ENCODE measurements at regions not wholly inside any gene's neighbourhood (a gene's known extent, or its start where the extent isn't known, plus 50 kb on each side); places are given as distances from the start of the nearest gene placed in this dataset.

- intact Hi-C loops (cut with micrococcal nuclease), result no loop called here
These were observed 737.8 kb downstream of the TUSC7 start for GRCh38 chr3:117447419-117447818.

- intact Hi-C loops (cut with micrococcal nuclease), result no loop called here
These were observed 740.4 kb downstream of the TUSC7 start for GRCh38 chr3:117450026-117450425.

- intact Hi-C loops (cut with micrococcal nuclease), result no loop called here
These were observed 744.7 kb downstream of the TUSC7 start for GRCh38 chr3:117454254-117454653.

- intact Hi-C loops (cut with micrococcal nuclease), result no loop called here
These were observed 745.3 kb downstream of the TUSC7 start for GRCh38 chr3:117454908-117455307.

- intact Hi-C loops (cut with micrococcal nuclease), result no loop called here
These were observed 746.2 kb downstream of the TUSC7 start for GRCh38 chr3:117455782-117456181.

GRCh38 chr3:117463276-117464115 is 753.9 kb downstream of the TUSC7 start:
- intact Hi-C loops (cut with micrococcal nuclease), result no loop called here

- intact Hi-C loops (cut with micrococcal nuclease), result no loop called here
These were observed 762.3 kb downstream of the TUSC7 start for GRCh38 chr3:117471831-117472230.

- intact Hi-C loops (cut with micrococcal nuclease), result no loop called here
These were observed 764.5 kb downstream of the TUSC7 start for GRCh38 chr3:117473981-117474538.

GRCh38 chr3:117476572-117476971 is 767.0 kb downstream of the TUSC7 start:
- intact Hi-C loops (cut with micrococcal nuclease), result no loop called here

GRCh38 chr3:117477214-117477755 is 767.7 kb downstream of the TUSC7 start:
- intact Hi-C loops (cut with micrococcal nuclease), result no loop called here

- intact Hi-C loops (cut with micrococcal nuclease), result no loop called here
These were observed 769.5 kb downstream of the TUSC7 start for GRCh38 chr3:117479095-117479494.

- intact Hi-C loops (cut with micrococcal nuclease), result no loop called here
These were observed 770.9 kb downstream of the TUSC7 start for GRCh38 chr3:117480525-117480924.

GRCh38 chr3:117480972-117481371 is 771.4 kb downstream of the TUSC7 start:
- intact Hi-C loops (cut with micrococcal nuclease), result no loop called here

- intact Hi-C loops (cut with micrococcal nuclease), result no loop called here
These were observed 774.3 kb downstream of the TUSC7 start for GRCh38 chr3:117483839-117484238.

GRCh38 chr3:117485841-117486240 is 776.3 kb downstream of the TUSC7 start:
- intact Hi-C loops (cut with micrococcal nuclease), result no loop called here

GRCh38 chr3:117486719-117487716 is 777.4 kb downstream of the TUSC7 start:
- intact Hi-C loops (cut with micrococcal nuclease), result no loop called here

GRCh38 chr3:117488983-117489382 is 779.4 kb downstream of the TUSC7 start:
- intact Hi-C loops (cut with micrococcal nuclease), result no loop called here

- intact Hi-C loops (cut with micrococcal nuclease), result no loop called here
These were observed 780.1 kb downstream of the TUSC7 start for GRCh38 chr3:117489663-117490079.

- intact Hi-C loops (cut with micrococcal nuclease), result no loop called here
These were observed 781.1 kb downstream of the TUSC7 start for GRCh38 chr3:117490716-117491115.

GRCh38 chr3:117495620-117496019 is 786.0 kb downstream of the TUSC7 start:
- intact Hi-C loops (cut with micrococcal nuclease), result no loop called here

GRCh38 chr3:117499189-117499870 is 789.8 kb downstream of the TUSC7 start:
- intact Hi-C loops (cut with micrococcal nuclease), result no loop called here

Measured in T-helper 1 cell treated with Interleukin-12 subunit alpha and Interleukin-12 subunit beta and Interleukin-4 antibody, amounts not matched to agents 30 ng/mL and 1 ng/mL, for 36 hours (primary cell).